DMS114 treated with DMSO at 0.1 percent for 48 hours (cell line): ENCODE measurements at regions not wholly inside any gene's neighbourhood (a gene's known extent, or its start where the extent isn't known, plus 50 kb on each side); places are given as distances from the start of the nearest gene placed in this dataset.
A peak's percentile ranks its signal among the peaks of the same experiment; 100 is the strongest.

Experiments
- DNase-seq: peaks from one replicate; lab custom pipeline; 2025; ENCODE audit not compliant: unreplicated experiment; lab: John Stamatoyannopoulos, UW

DNA sequence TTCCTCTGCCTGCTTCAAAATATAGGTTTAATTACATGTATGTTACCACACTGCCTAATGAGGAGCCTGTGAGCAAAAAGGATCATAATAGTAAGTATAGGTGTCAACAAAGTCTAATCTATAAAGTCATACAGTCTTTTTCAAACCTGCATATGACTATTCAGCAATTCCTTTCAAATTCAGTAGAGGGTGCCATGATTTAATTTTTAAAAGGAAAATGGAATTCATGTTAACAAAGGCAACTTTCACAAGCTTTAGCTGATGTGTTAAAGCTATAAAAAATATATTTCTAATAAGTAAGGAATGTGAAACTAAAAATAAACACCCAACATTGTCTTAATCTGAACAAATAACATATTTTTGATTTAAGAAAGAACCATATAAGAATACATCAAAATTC lies 52.1 kb downstream of the MPP7 start:
- DNase-seq, result peak; percentile 57

DNA sequence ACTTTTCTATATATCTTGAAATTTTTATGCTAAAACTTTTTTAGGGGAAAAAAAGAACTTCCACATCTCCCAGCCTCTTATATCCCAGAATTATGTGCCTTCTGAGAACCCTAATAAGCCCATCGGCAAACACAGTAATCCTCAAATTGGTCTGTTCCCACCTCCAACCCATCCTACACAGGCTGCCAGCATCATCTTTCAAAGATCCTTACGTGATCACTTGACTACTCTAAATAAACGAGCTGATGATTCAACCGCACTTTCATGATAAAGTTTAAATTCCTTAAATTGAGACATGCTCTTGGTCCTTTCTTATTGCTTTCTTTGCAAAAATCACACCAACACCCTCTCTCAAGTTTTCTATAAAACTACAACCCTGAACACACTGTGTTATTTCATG lies 52.5 kb downstream of the MPP7 start:
- DNase-seq, result no peak

DNA sequence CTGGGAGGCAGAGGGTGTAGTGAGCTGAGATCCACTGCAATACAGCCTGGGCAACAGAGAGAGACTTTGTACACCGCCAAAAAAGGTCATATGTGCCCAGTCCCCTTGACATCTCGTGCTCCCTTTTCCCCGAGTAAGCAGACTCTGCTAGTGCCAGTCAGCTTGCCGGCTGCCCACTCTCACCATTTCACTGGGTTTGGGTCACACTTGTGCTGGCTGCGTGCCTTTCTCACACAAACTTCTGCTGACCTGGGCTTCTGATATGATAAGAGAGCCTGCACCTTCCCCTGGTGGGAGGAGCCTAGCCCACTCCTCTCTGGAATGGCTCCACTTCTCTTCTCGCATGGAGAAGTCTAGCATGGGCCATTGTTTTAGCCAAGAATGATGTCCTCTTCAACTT lies 53.4 kb downstream of the MPP7 start:
- DNase-seq, result no peak

- no peak for DNase-seq
Measured at GRCh38 chr10:28248092-28248491, 54.8 kb downstream of the MPP7 start.

- no peak for DNase-seq
Measured at GRCh38 chr10:28246023-28246422, 56.8 kb downstream of the MPP7 start.

DNA sequence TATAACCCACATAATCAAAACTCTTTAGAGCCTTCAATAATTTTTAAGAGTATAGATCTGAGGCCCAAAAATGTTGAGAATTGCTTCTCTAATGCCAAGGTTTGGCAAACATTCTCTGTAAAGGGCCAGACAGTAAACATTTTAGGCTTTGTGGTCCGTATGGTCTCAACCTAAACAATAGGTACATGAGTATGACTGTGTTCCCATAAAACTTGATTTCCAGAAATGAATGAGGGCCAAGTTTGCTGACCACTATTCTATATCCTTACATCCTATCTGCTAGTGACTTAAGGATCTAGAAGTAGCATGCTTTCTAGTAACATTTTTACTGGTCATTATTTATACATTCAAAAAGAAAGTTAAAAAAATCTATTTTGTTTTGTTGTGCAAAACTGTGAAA lies 58.9 kb downstream of the MPP7 start:
- DNase-seq, result no peak

DNA sequence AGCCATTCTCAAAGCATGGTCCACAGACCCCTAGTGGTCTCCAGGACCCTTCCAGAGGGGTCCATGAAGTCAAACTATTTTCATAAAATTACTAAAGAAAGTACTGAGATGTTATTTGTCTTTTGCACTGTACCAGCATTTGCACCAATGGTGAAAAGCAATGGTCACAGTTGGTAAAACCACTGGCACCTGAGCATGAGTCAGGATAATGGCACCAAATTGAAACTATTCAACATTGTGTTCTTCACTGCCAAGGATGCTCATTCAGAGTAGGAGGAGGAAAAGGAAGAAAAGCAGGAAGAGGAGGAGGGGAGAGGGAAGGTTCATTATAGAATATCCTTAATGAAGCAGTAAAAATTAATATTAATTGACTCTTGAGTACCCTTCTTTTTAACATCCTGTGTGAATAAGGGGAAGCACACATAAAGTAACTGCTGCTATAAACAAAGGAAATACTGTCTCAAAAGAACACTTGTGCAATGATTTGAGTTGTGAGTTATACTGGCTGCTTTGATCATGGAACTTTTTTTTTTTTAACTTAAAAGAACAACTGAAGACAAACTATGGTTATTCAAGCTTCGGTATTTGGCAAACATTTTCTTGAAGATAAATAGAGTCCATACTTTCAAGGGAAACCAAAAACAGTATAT lies 60.2 kb downstream of the MPP7 start:
- no peak for DNase-seq

DNA sequence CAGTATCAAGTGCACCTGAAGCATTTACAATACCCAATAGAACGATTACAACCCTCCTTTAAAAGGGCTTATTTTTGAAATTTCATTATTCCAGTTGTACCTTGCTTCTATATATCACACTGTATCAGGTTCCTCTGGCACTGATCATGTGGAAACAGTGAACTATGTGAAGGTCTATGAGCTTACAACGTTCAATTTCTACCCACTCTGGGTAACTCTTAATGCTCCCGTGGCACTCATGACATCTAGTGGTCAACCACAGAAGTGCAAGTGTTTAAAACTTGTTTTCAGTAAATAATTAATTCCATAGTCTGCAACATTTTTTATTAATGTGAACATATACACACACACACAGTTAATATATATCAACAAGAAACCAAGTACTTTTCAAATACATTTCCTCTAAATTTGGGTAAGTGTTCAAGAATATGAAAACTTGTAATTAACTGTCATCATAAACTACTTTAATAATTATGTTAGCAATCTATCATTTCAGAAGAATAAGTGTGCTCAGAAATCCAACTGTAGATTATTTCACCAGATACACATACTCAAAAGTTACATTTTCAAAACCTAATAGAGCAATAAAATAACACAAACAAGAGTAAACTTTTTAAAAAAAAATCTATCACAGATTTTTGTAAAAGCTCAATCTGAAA lies 61.0 kb downstream of the MPP7 start:
- peak; percentile 55 for DNase-seq

DNA sequence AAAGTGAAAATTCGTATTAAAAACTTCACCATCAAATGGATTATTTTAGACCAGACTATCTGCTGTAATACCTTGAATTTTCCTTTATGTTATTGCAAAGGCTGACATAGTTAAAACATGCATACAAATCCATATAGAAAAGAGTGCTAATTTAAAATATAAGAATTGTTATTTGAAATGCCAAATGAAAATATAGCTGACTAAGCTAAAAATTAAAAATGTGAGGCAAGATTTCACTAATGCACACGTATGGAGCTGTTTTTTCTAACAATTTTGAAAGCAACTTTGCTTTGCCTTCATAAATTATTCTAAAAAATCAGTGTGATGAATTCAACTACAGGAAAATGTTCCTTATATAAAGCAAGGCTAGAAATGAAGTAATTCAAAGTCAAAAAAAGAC lies 62.5 kb downstream of the MPP7 start:
- DNase-seq, result no peak

- no peak for DNase-seq
Measured at GRCh38 chr10:28236591-28236990, 66.3 kb downstream of the MPP7 start.

GRCh38 chr10:28220811-28221210 lies 82.1 kb downstream of the MPP7 start:
- DNase-seq, result no peak

DNA sequence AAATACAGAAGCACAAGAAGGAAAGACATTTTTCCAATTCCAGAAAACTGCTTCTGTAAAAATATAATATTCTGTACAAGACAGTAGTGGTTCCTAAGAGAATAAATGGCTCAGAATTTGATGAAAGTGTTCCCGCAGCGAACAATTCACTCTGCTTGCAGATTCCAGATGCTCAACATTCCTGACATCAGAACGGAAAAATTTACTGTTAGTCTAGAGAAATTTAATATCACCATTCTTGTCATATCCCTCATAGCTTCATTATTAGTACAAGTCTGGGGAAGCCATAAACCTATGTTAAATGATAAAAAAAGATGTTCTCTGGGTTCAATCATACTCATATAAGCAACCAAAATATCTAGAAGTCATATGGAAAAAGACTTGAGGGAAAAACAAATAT lies 83.6 kb downstream of the MPP7 start:
- DNase-seq, result no peak

- DNase-seq, result no peak
Measured at GRCh38 chr10:28217848-28218247, 85.0 kb downstream of the MPP7 start.

GRCh38 chr10:28215930-28216329 lies 86.9 kb downstream of the MPP7 start:
- DNase-seq, result no peak

DNA sequence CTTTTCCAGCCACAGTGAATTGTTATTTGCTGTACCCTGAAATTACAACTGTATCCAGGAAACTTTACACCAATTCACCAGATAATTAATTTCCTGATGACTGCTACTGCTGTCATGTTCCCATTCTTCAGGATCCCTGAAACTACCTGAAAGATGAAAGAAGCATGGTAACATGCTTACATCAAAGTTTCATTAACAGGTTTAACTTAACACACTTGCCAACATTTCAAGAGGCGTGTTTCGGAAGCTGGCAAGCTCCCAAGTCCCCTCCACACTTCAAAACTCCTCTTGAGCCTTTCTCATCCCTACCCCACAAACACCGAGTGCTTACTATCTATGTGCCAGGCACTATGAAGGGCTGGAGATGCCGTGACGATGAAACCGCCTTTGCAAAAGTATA lies 88.6 kb downstream of the MPP7 start:
- DNase-seq, result no peak

- no peak for DNase-seq
Measured at GRCh38 chr10:28211759-28212158, 91.1 kb downstream of the MPP7 start.

DNA sequence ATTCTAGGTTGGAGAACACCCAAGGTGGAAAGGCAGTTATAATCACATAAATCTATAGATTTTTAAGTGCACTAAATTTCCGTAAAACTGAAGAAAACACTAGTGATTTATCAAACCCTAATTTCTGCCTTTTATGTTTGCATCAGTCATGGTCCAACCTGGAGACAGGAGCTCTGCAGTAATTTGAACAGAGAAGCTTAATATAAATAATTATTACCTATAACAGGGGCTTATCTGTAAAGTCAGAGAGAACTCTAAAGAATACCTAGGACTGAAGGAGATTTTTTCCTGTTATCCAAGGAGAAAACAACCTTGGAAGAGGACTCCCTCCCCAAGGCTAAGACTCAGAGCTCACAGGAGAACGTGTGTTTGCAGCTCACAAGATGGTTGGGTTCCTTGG lies 95.1 kb downstream of the MPP7 start:
- no peak for DNase-seq

GRCh38 chr10:28202941-28203352 lies 99.9 kb downstream of the MPP7 start:
- DNase-seq, result no peak

- DNase-seq, result no peak
Measured at GRCh38 chr10:28201410-28202400, 101.2 kb downstream of the MPP7 start.

- DNase-seq, result no peak
Measured at GRCh38 chr10:28200775-28201174, 102.1 kb downstream of the MPP7 start.

GRCh38 chr10:28199941-28200340 lies 102.9 kb downstream of the MPP7 start:
- DNase-seq, result no peak

- no peak for DNase-seq
Measured at GRCh38 chr10:28190196-28190595, 112.7 kb downstream of the MPP7 start.
